ENCODE measurements at regions not wholly inside any gene's neighbourhood (a gene's known extent, or its start where the extent isn't known, plus 50 kb on each side); places are given as distances from the start of the nearest gene placed in this dataset.
"Not testable (repeated sequence)": the region's sequence is repeated elsewhere in the genome, so short reads cannot be mapped to it uniquely, and the experiment has no call there.

- DNase-seq (ENCODE audit: low spot score) = no peak
- ATAC-seq = no peak
Observed at GRCh38 chr1:116292929-116293725, 79.9 kb upstream of the ATP1A1 start.

- no peak for DNase-seq (ENCODE audit: low spot score)
Observed at GRCh38 chr1:116297495-116298212, 75.4 kb upstream of the ATP1A1 start.

GRCh38 chr1:116298213-116298579 lies 74.8 kb upstream of the ATP1A1 start:
- not testable (repeated sequence) for DNase-seq (ENCODE audit: low spot score); ATAC-seq

More at GRCh38 chr1:116297495-116298212, 75.4 kb upstream of the ATP1A1 start:
- no peak for ATAC-seq

GRCh38 chr1:116298746-116299145 lies 74.3 kb upstream of the ATP1A1 start:
- no peak for DNase-seq (ENCODE audit: low spot score)
- ATAC-seq = no peak

GRCh38 chr1:116299248-116299647 lies 73.8 kb upstream of the ATP1A1 start:
- no peak for ATAC-seq
- DNase-seq (ENCODE audit: low spot score) = no peak

- peak; percentile 21 for ATAC-seq
- DNase-seq (ENCODE audit: low spot score) = no peak
Observed at GRCh38 chr1:116302281-116302680, 70.8 kb upstream of the ATP1A1 start.

GRCh38 chr1:116306102-116306501 lies 66.9 kb upstream of the ATP1A1 start:
- DNase-seq (ENCODE audit: low spot score) (no peak), ATAC-seq (no peak)

GRCh38 chr1:116306840-116307442 lies 66.1 kb upstream of the ATP1A1 start:
- ATAC-seq (peak; percentile 33), DNase-seq (ENCODE audit: low spot score) (no peak)

GRCh38 chr1:116308276-116308675 lies 64.8 kb upstream of the ATP1A1 start:
- DNase-seq (ENCODE audit: low spot score) (no peak), ATAC-seq (no peak)

GRCh38 chr1:116309090-116309870 lies 63.8 kb upstream of the ATP1A1 start:
- ATAC-seq = peak; percentile 18
- no peak for DNase-seq (ENCODE audit: low spot score)

- DNase-seq (ENCODE audit: low spot score) (no peak), ATAC-seq (no peak)
Observed at GRCh38 chr1:116310180-116310579, 62.9 kb upstream of the ATP1A1 start.

- DNase-seq (ENCODE audit: low spot score) (no peak), ATAC-seq (no peak)
Observed at GRCh38 chr1:116311193-116311592, 61.9 kb upstream of the ATP1A1 start.

- no peak for DNase-seq (ENCODE audit: low spot score)
Observed at GRCh38 chr1:116311756-116312680, 61.0 kb upstream of the ATP1A1 start.

GRCh38 chr1:116312681-116313069 lies 60.4 kb upstream of the ATP1A1 start:
- ATAC-seq = no peak
- DNase-seq (ENCODE audit: low spot score) = no peak

More at GRCh38 chr1:116311756-116312680, 61.0 kb upstream of the ATP1A1 start:
- no peak for ATAC-seq

- ATAC-seq (no peak), DNase-seq (ENCODE audit: low spot score) (no peak)
Observed at GRCh38 chr1:116313776-116314175, 59.3 kb upstream of the ATP1A1 start.

- ATAC-seq (peak; percentile 65), DNase-seq (ENCODE audit: low spot score) (peak; percentile 57)
Observed at GRCh38 chr1:116314305-116314919, 58.6 kb upstream of the ATP1A1 start.

- DNase-seq (ENCODE audit: low spot score) (no peak), ATAC-seq (peak; percentile 82)
Observed at GRCh38 chr1:116316373-116316772, 56.7 kb upstream of the ATP1A1 start.

- no peak for DNase-seq (ENCODE audit: low spot score)
- no peak for ATAC-seq
Observed at GRCh38 chr1:116318897-116319296, 54.1 kb upstream of the ATP1A1 start.

- no peak for ATAC-seq
- DNase-seq (ENCODE audit: low spot score) = no peak
Observed at GRCh38 chr1:116320874-116321273, 52.2 kb upstream of the ATP1A1 start.
